HS-5 (cell line): ENCODE measurements at regions not wholly inside any gene's neighbourhood (a gene's known extent, or its start where the extent isn't known, plus 50 kb on each side); places are given as distances from the start of the nearest gene placed in this dataset.
"Not testable (repeated sequence)": the region's sequence is repeated elsewhere in the genome, so short reads cannot be mapped to it uniquely, and the experiment has no call there.

ENCODE experiments used
- DNase-seq: peaks from one replicate; pipeline ENCODE4 v3.0.0-alpha.2; 2012; ENCODE audit warnings: low read depth

- DNase-seq, result no peak
Measured at GRCh38 chr7:96561892-96562291, 147.8 kb downstream of the SEM1 start.

GRCh38 chr7:96558530-96558929 lies 151.1 kb downstream of the SEM1 start:
- DNase-seq, result no peak

GRCh38 chr7:96558093-96558492 lies 151.6 kb downstream of the SEM1 start:
- DNase-seq, result no peak

- DNase-seq, result not testable (repeated sequence)
Measured at GRCh38 chr7:96557598-96557997, 152.0 kb downstream of the SEM1 start.

- DNase-seq, result no peak
Measured at GRCh38 chr7:96548664-96549063, 161.0 kb downstream of the SEM1 start.

GRCh38 chr7:96547371-96547811 lies 162.3 kb downstream of the SEM1 start:
- DNase-seq, result no peak

- no peak for DNase-seq
Measured at GRCh38 chr7:96546426-96546825, 163.2 kb downstream of the SEM1 start.

GRCh38 chr7:96539471-96539870 lies 170.2 kb downstream of the SEM1 start:
- no peak for DNase-seq

- DNase-seq, result no peak
Measured at GRCh38 chr7:96538632-96539031, 171.0 kb downstream of the SEM1 start.

GRCh38 chr7:96534221-96534620 lies 175.4 kb downstream of the SEM1 start:
- no peak for DNase-seq

GRCh38 chr7:96532428-96532935 lies 177.2 kb downstream of the SEM1 start:
- DNase-seq, result no peak

GRCh38 chr7:96531331-96531730 lies 178.3 kb downstream of the SEM1 start:
- no peak for DNase-seq

GRCh38 chr7:96530786-96531185 lies 178.9 kb downstream of the SEM1 start:
- no peak for DNase-seq

- DNase-seq, result no peak
Measured at GRCh38 chr7:96527133-96527827, 182.4 kb downstream of the SEM1 start.

- DNase-seq, result no peak
Measured at GRCh38 chr7:96526496-96526895, 183.2 kb downstream of the SEM1 start.

- DNase-seq, result no peak
Measured at GRCh38 chr7:96521068-96521894, 188.4 kb downstream of the SEM1 start.

GRCh38 chr7:96508371-96508770 lies 186.5 kb upstream of the SLC25A13 start:
- DNase-seq, result no peak

GRCh38 chr7:96503597-96503996 lies 181.7 kb upstream of the SLC25A13 start:
- no peak for DNase-seq

GRCh38 chr7:96501318-96501717 lies 179.4 kb upstream of the SLC25A13 start:
- DNase-seq, result no peak

- no peak for DNase-seq
Measured at GRCh38 chr7:96499532-96499931, 177.6 kb upstream of the SLC25A13 start.

- DNase-seq, result no peak
Measured at GRCh38 chr7:96497567-96497966, 175.7 kb upstream of the SLC25A13 start.

GRCh38 chr7:96495751-96496216 lies 173.9 kb upstream of the SLC25A13 start:
- DNase-seq, result no peak

GRCh38 chr7:96486681-96487080 lies 164.8 kb upstream of the SLC25A13 start:
- no peak for DNase-seq
